SU-DHL-6 (cell line): ENCODE measurements at regions not wholly inside any gene's neighbourhood (a gene's known extent, or its start where the extent isn't known, plus 50 kb on each side); places are given as distances from the start of the nearest gene placed in this dataset.

Source experiments
- EZH2phosphoT487 ChIP-seq: fragments of 200-600 bp; sonication (generic), shearing (Covaris generic); conservative IDR thresholded peaks from 2 replicates; pipeline ENCODE4 v1.6.1; 2018; ENCODE audit warnings: mild to moderate bottlenecking, antibody characterized with exemption, low read length, moderate library complexity, mixed read lengths
- TF ChIP-seq, protein P1 (sequence below): fragments of 200-600 bp; sonication (generic); IDR thresholded peaks from one replicate; pipeline ENCODE4 v1.5.1; 2017; ENCODE audit warnings: antibody characterized with exemption, mild to moderate bottlenecking, low read length, moderate library complexity; ENCODE audit not compliant: insufficient read depth, poor library complexity, severe bottlenecking

DNA sequence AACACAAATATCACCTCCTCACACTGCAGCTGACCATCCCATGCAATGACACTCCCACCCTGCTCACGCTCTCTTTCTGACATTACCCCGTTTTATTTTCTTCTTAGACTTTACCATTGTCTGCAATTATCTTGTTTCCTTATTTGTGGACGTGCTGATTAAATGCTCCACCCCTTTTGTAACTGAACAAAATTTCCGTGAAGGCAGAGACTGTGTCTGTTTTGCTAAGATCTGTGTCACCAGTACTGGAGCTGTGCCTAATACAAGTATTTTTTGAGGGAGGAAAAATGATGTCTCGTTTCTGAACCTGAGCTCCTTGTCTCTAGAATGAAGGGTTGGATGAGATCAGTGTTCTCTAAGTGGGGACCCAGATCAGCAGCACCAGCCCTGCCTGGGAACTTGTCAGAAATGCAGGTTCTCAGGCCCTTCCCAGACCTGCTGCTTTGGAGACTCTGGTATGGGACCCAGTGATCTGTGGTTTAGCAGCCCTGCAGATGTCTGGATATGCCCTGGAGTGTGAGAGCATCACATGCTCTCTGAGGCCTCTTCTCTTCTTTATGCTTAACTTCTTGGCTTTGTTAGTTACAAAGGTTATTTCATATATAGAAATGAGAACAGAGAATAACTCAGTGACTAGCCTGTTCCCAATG is 181.7 kb upstream of the GAS1 start:
- TF ChIP-seq, protein P1, sequence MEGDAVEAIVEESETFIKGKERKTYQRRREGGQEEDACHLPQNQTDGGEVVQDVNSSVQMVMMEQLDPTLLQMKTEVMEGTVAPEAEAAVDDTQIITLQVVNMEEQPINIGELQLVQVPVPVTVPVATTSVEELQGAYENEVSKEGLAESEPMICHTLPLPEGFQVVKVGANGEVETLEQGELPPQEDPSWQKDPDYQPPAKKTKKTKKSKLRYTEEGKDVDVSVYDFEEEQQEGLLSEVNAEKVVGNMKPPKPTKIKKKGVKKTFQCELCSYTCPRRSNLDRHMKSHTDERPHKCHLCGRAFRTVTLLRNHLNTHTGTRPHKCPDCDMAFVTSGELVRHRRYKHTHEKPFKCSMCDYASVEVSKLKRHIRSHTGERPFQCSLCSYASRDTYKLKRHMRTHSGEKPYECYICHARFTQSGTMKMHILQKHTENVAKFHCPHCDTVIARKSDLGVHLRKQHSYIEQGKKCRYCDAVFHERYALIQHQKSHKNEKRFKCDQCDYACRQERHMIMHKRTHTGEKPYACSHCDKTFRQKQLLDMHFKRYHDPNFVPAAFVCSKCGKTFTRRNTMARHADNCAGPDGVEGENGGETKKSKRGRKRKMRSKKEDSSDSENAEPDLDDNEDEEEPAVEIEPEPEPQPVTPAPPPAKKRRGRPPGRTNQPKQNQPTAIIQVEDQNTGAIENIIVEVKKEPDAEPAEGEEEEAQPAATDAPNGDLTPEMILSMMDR, result no peak
- no peak for TF ChIP-seq EZH2phosphoT487
